Esophagus squamous epithelium (tissue), 4 donors: ENCODE measurements at regions not wholly inside any gene's neighbourhood (a gene's known extent, or its start where the extent isn't known, plus 50 kb on each side); places are given as distances from the start of the nearest gene placed in this dataset.

Experiments used
- CTCF ChIP-seq, 6 experiments: fragments of 450-650 bp in 4 of 6; fragments of 200-600 bp in 2 of 6; sonication (generic) in 2 of 6; IDR thresholded peaks; one replicate each; pipeline ENCODE4 v1.5.1; 2016 to 2019; ENCODE audit warnings: antibody characterized with exemption in 6 of 6, mild to moderate bottlenecking in 4 of 6, moderate library complexity in 4 of 6
- POLR2A ChIP-seq, 4 donors: fragments of 450-650 bp; IDR thresholded peaks; one replicate each; pipeline ENCODE4 v1.6.1; 2017; ENCODE audit warnings: antibody characterized with exemption in 4 of 4, mild to moderate bottlenecking in 4 of 4, moderate library complexity in 3 of 4

DNA sequence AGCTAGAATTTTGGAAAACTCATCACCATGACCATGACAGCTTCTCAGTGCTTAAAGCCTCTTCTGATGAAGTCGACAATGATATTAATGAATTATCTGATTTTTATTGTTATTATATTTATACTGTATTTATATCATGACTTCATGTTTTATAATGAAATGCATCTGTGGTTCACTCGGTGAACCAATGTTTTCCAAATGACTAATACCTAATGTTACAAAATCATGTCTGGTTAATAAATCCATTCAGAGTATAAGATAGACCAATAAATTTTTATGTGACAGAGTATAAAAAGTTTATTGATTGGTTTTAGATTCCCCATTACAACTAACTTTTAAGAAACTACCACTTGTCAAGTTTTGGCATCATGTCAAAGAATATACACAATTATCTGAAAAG lies 416.5 kb downstream of the MLLT3 start:
- TF ChIP-seq CTCF (IDR thresholded peaks at IDR 0.05) (no peak), POLR2A (IDR thresholded peaks at IDR 0.05) (no peak)
